ENCODE measurements at regions not wholly inside any gene's neighbourhood (a gene's known extent, or its start where the extent isn't known, plus 50 kb on each side); places are given as distances from the start of the nearest gene placed in this dataset.

DNA sequence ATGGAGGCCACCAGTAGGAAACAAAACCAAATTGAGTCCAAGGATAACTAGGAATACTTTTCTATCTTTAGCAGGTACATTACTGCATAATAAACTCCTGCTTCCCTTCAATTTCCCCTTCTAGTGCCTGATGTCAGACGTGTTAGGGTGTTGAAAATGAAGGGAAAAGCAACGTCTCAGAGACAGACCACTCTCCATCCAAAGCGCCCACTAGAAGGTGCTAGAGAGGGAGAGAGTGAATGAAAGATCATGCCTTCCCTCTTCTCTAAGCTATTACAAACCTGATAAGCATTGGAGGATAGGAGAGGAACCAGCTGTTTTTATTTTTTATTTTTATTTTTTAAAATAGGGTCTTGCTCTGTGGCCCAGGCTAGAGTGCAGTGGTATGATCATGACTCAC is 64.1 kb downstream of the ZNF641 start:
- TF ChIP-seq EZH2 (IDR thresholded peaks at IDR 0.05; ENCODE audit: borderline replicate concordance, low read depth, low read length, severe bottlenecking), result no peak
- TF ChIP-seq, protein P1, sequence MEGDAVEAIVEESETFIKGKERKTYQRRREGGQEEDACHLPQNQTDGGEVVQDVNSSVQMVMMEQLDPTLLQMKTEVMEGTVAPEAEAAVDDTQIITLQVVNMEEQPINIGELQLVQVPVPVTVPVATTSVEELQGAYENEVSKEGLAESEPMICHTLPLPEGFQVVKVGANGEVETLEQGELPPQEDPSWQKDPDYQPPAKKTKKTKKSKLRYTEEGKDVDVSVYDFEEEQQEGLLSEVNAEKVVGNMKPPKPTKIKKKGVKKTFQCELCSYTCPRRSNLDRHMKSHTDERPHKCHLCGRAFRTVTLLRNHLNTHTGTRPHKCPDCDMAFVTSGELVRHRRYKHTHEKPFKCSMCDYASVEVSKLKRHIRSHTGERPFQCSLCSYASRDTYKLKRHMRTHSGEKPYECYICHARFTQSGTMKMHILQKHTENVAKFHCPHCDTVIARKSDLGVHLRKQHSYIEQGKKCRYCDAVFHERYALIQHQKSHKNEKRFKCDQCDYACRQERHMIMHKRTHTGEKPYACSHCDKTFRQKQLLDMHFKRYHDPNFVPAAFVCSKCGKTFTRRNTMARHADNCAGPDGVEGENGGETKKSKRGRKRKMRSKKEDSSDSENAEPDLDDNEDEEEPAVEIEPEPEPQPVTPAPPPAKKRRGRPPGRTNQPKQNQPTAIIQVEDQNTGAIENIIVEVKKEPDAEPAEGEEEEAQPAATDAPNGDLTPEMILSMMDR (IDR thresholded peaks at IDR 0.05; ENCODE audit: borderline replicate concordance, extremely low read depth, low read length, poor library complexity, severe bottlenecking), result peak; percentile 54

All from DND-41 (cell line).